H1 (cell line): ENCODE measurements at regions not wholly inside any gene's neighbourhood (a gene's known extent, or its start where the extent isn't known, plus 50 kb on each side); places are given as distances from the start of the nearest gene placed in this dataset.

Experiments
- CTCF ChIA-PET: fragments of 300-600 bp; sonication (Branson Sonifier 250); formaldehyde crosslinking; loops from one replicate; lab custom pipeline; 2021; ENCODE audit not compliant: partially characterized antibody; lab: Charles Lee
- POLR2A ChIA-PET: fragments of 300-600 bp; sonication (Branson Sonifier 250); formaldehyde crosslinking; loops from one replicate; lab custom pipeline; 2021; ENCODE audit warnings: inconsistent platforms; ENCODE audit not compliant: partially characterized antibody; lab: Charles Lee
- DNase-seq, 2 experiments: peaks; one replicate each; pipeline versions ENCODE4 v3.0.0 to v3.0.0-alpha.2; 2010 to 2022; ENCODE audit warnings: low spot score in 2 of 2, low read depth in 1 of 2, mixed read lengths in 1 of 2
- FAIRE-seq: peaks from 2 replicates; lab custom pipeline; 2011; peaks lifted over from hg19 to GRCh38; lab: Jason Lieb, UNC
- H2AFZ ChIP-seq: 2 replicates; pipeline ENCODE4 v1.8.1; 2012; ENCODE audit warnings: low read length, inconsistent platforms
- H2AK5ac ChIP-seq: 2 replicates; pipeline ENCODE4 v1.6.1; 2013; ENCODE audit warnings: low read depth, low read length
- H2BK120ac ChIP-seq: replicated peaks from 2 replicates; pipeline ENCODE3; 2013; ENCODE audit warnings: low read depth, low read length, inconsistent platforms
- H2BK12ac ChIP-seq: 2 replicates; pipeline ENCODE4 v1.6.1; 2013; ENCODE audit warnings: low read depth, low read length
- H2BK15ac ChIP-seq: 2 replicates; pipeline ENCODE4 v1.6.1; 2013; ENCODE audit warnings: low read length
- H2BK20ac ChIP-seq: 2 replicates; pipeline ENCODE4 v1.6.1; 2013; ENCODE audit warnings: low read length
- H2BK5ac ChIP-seq: 2 replicates; pipeline ENCODE4 v1.6.1; 2013; ENCODE audit warnings: low read depth, low read length
- H3K14ac ChIP-seq: 2 replicates; pipeline ENCODE4 v1.6.1; 2013; ENCODE audit warnings: inconsistent platforms; ENCODE audit not compliant: insufficient read length
- H3K18ac ChIP-seq: 2 replicates; pipeline ENCODE4 v1.6.1; 2013; ENCODE audit warnings: low read length; ENCODE audit errors: extremely low read depth
- H3K23ac ChIP-seq: 2 replicates; pipeline ENCODE4 v1.6.1; 2013; ENCODE audit warnings: inconsistent platforms; ENCODE audit not compliant: insufficient read length
- H3K23me2 ChIP-seq: 2 replicates; pipeline ENCODE4 v1.6.1; 2013; ENCODE audit warnings: low read depth, low read length
- H3K27ac ChIP-seq: 2 replicates; pipeline ENCODE4 v1.6.1; 2011; ENCODE audit warnings: low read depth, low read length, inconsistent platforms
- H3K27me3 ChIP-seq, 4 experiments: replicated peaks in 1 of 4; 1 replicate in 1 of 4; 2 replicates in 3 of 4; pipeline versions ENCODE4 v1.6.1 to v1.8.1; 2011 to 2013; ENCODE audit warnings: low read length in 3 of 4, mild to moderate bottlenecking in 3 of 4, inconsistent platforms in 2 of 4, mixed read lengths in 2 of 4, moderate library complexity in 1 of 4; ENCODE audit not compliant: control insufficient read depth in 3 of 4, insufficient read depth in 3 of 4; ENCODE audit errors: extremely low read depth in 1 of 4
- H3K36me3 ChIP-seq, 4 experiments: 2 replicates each; pipeline versions ENCODE4 v1.6.1 to v1.8.1; 2011 to 2013; ENCODE audit warnings: mild to moderate bottlenecking in 4 of 4, low read length in 3 of 4, moderate library complexity in 2 of 4, control low read depth in 1 of 4, inconsistent platforms in 1 of 4; ENCODE audit not compliant: insufficient read depth in 4 of 4, control insufficient read depth in 2 of 4
- H3K4ac ChIP-seq: replicated peaks from 2 replicates; pipeline ENCODE3; 2013; ENCODE audit warnings: low read length, low read depth, mixed read lengths, inconsistent platforms; ENCODE audit not compliant: insufficient read length
- H3K4me1 ChIP-seq, 4 experiments: replicated peaks in 1 of 4; 1 replicate in 1 of 4; 2 replicates in 3 of 4; pipeline versions ENCODE4 v1.6.1 to v1.8.1; 2011 to 2013; ENCODE audit warnings: low read length in 3 of 4, inconsistent platforms in 2 of 4, mixed read lengths in 1 of 4; ENCODE audit not compliant: insufficient read depth in 4 of 4, control insufficient read depth in 3 of 4
- H3K4me2 ChIP-seq, 2 experiments: 2 replicates each; pipeline versions ENCODE4 v1.6.1 to v1.8.1; 2011 to 2013; ENCODE audit warnings: low read depth in 2 of 2, low read length in 2 of 2, control low read depth in 1 of 2, inconsistent platforms in 1 of 2, mild to moderate bottlenecking in 1 of 2; ENCODE audit not compliant: insufficient read depth in 1 of 2
- H3K4me3 ChIP-seq, 4 experiments: fragments of 200-600, 300-600 bp in 1 of 4; sonication (generic), shearing (Covaris generic), sonication (Bioruptor Twin) in 1 of 4; 2 replicates each; pipeline versions ENCODE4 v1.5.1 to v1.8.1; 2011 to 2016; ENCODE audit warnings: low read length in 4 of 4, low read depth in 3 of 4, control low read depth in 2 of 4, inconsistent platforms in 2 of 4, mild to moderate bottlenecking in 2 of 4, mixed read lengths in 1 of 4, moderate library complexity in 1 of 4; ENCODE audit not compliant: insufficient read depth in 2 of 4; ENCODE audit errors: extremely low read depth in 1 of 4
- H3K56ac ChIP-seq: replicated peaks from 2 replicates; pipeline ENCODE3; 2013; ENCODE audit warnings: low read depth, mild to moderate bottlenecking, mixed read lengths, low read length, inconsistent platforms; ENCODE audit not compliant: insufficient read length
- H3K79me1 ChIP-seq: 2 replicates; pipeline ENCODE4 v1.6.1; 2013; ENCODE audit warnings: low read depth, low read length, control low read depth
- H3K79me2 ChIP-seq, 2 experiments: 2 replicates each; pipeline versions ENCODE4 v1.6.1 to v1.8.1; 2012 to 2013; ENCODE audit warnings: low read length in 2 of 2, mild to moderate bottlenecking in 2 of 2, inconsistent platforms in 1 of 2; ENCODE audit not compliant: insufficient read depth in 2 of 2, control insufficient read depth in 1 of 2
- H3K9ac ChIP-seq, 4 experiments: replicated peaks in 1 of 4; 1 replicate in 1 of 4; 2 replicates in 3 of 4; pipeline versions ENCODE4 v1.6.1 to v1.8.1; 2011 to 2013; ENCODE audit warnings: low read depth in 3 of 4, low read length in 3 of 4, control low read depth in 2 of 4, mild to moderate bottlenecking in 2 of 4, moderate library complexity in 2 of 4, inconsistent platforms in 1 of 4; ENCODE audit errors: extremely low read depth in 1 of 4
- H3K9me3 ChIP-seq, 2 experiments: 2 replicates each; pipeline versions ENCODE4 v1.6.1 to v1.8.1; 2012 to 2013; ENCODE audit warnings: mild to moderate bottlenecking in 2 of 2, moderate library complexity in 2 of 2, control low read depth in 1 of 2, inconsistent platforms in 1 of 2, low read depth in 1 of 2, low read length in 1 of 2, mixed read lengths in 1 of 2; ENCODE audit not compliant: insufficient read depth in 2 of 2
- H4K20me1 ChIP-seq, 2 experiments: replicated peaks in 1 of 2; 2 replicates each; pipeline versions ENCODE3 to v1.8.1; 2011 to 2013; ENCODE audit warnings: inconsistent platforms in 2 of 2, low read length in 2 of 2, mild to moderate bottlenecking in 1 of 2; ENCODE audit not compliant: insufficient read depth in 2 of 2, control insufficient read depth in 1 of 2
- H4K5ac ChIP-seq: 2 replicates; pipeline ENCODE4 v1.6.1; 2013; ENCODE audit warnings: low read length, low read depth, mixed read lengths, inconsistent platforms; ENCODE audit not compliant: insufficient read length
- H4K8ac ChIP-seq: 2 replicates; pipeline ENCODE4 v1.8.0; 2013; ENCODE audit warnings: mild to moderate bottlenecking, moderate library complexity, low read length, inconsistent platforms; ENCODE audit not compliant: insufficient read depth; ENCODE audit errors: extremely low read depth
- H4K91ac ChIP-seq: replicated peaks from 2 replicates; pipeline ENCODE3; 2013; ENCODE audit warnings: low read length, mixed read lengths, inconsistent platforms; ENCODE audit not compliant: insufficient read length
- ATF3 ChIP-seq: IDR thresholded peaks from 2 replicates; pipeline ENCODE4 v1.6.1; 2011; ENCODE audit warnings: low read depth, mild to moderate bottlenecking, low read length; ENCODE audit not compliant: insufficient read depth
- RNF2 ChIP-seq: fragments of 200-900, 300-1000 bp; sonication (generic); IDR thresholded peaks from 2 replicates; pipeline ENCODE4 v1.7.1; 2016; ENCODE audit warnings: borderline replicate concordance, low read depth, mild to moderate bottlenecking, antibody characterized with exemption, low read length; ENCODE audit not compliant: poor library complexity, severe bottlenecking; ENCODE audit errors: missing control alignments
- SRF ChIP-seq: IDR thresholded peaks from 2 replicates; pipeline ENCODE4 v1.6.1; 2011; ENCODE audit warnings: mild to moderate bottlenecking, low read depth, low read length, moderate library complexity

GRCh38 chr13:42703740-42704139, 77.6 kb upstream of the FAM216B start:
- Histone ChIP-seq H3K36me3 (no peaks in the 10 kb centered on the region), H2BK15ac (no peak overlapping the region), H4K8ac (no peak overlapping the region), H3K9ac (no peak overlapping the region), H3K56ac (no peak overlapping the region), H3K4me1 (no peaks in the 10 kb centered on the region), H2AK5ac (no peak overlapping the region), H3K23me2 (no peaks in the 10 kb centered on the region), H3K4me2 (no peak overlapping the region), H3K79me1 (no peaks in the 10 kb centered on the region), H2BK5ac (no peak overlapping the region), H2BK20ac (no peak overlapping the region), H3K14ac (no peak overlapping the region), H3K27me3 (no peaks in the 10 kb centered on the region), H2BK120ac (no peak overlapping the region), H4K20me1 (no peaks in the 10 kb centered on the region), H3K79me2 (no peaks in the 10 kb centered on the region), H3K4me3 (no peak overlapping the region), H3K9me3 (no peaks in the 10 kb centered on the region), H3K4ac (no peak overlapping the region), H2AFZ (no peak overlapping the region), H3K27ac (no peak overlapping the region), H4K91ac (no peak overlapping the region), H2BK12ac (no peak overlapping the region), H3K18ac (no peak overlapping the region), H4K5ac (no peak overlapping the region), H3K23ac (no peak overlapping the region)
- ChIA-PET CTCF (no interaction called here), POLR2A (interaction anchor here (0.5 to 0.7 kb wide), 2 partner anchors 160 to 402 kb away, joined by 3 read pairs; no protein-coding TSS in a partner anchor)
- no peak for DNase-seq
- no peak for FAIRE-seq
- TF ChIP-seq ATF3: no peak
- no peak for TF ChIP-seq SRF
- TF ChIP-seq RNF2: no peak
